GM12875 (cell line): ENCODE measurements at regions not wholly inside any gene's neighbourhood (a gene's known extent, or its start where the extent isn't known, plus 50 kb on each side); places are given as distances from the start of the nearest gene placed in this dataset.

Experiments
- H3K4me3 ChIP-seq: one replicate; pipeline ENCODE4 v1.5.1; 2011; ENCODE audit warnings: low read depth, low read length, control low read depth
- TF ChIP-seq, protein P1 (sequence below): IDR thresholded peaks from 2 replicates; pipeline ENCODE4 v1.5.1; 2011; ENCODE audit warnings: low read depth, mild to moderate bottlenecking, control low read depth, inconsistent platforms, low read length, moderate library complexity, borderline replicate concordance; ENCODE audit not compliant: insufficient read depth

DNA sequence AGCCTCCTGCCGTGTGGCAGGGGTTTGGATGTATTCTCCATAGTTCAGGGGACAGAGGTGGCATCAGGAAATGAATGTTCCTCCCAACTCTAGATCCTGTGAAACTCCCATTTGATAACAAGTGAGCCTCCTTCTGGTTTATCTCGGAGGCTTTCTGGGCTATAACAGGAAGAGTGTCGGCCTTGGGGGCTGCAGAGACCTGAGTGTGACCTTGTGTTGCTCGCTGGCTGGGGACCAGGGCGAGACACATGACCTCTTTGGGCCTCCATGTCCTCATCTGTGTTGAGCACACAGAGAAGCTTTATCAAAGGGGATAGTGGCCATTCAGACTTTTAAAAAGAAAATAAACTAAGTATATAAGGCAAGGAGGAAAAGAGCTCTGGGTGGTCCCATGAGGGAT lies 78.0 kb upstream of the SMNDC1 start:
- TF ChIP-seq, protein P1, sequence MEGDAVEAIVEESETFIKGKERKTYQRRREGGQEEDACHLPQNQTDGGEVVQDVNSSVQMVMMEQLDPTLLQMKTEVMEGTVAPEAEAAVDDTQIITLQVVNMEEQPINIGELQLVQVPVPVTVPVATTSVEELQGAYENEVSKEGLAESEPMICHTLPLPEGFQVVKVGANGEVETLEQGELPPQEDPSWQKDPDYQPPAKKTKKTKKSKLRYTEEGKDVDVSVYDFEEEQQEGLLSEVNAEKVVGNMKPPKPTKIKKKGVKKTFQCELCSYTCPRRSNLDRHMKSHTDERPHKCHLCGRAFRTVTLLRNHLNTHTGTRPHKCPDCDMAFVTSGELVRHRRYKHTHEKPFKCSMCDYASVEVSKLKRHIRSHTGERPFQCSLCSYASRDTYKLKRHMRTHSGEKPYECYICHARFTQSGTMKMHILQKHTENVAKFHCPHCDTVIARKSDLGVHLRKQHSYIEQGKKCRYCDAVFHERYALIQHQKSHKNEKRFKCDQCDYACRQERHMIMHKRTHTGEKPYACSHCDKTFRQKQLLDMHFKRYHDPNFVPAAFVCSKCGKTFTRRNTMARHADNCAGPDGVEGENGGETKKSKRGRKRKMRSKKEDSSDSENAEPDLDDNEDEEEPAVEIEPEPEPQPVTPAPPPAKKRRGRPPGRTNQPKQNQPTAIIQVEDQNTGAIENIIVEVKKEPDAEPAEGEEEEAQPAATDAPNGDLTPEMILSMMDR = no peak
- H3K4me3 ChIP-seq = no peak overlapping the region

DNA sequence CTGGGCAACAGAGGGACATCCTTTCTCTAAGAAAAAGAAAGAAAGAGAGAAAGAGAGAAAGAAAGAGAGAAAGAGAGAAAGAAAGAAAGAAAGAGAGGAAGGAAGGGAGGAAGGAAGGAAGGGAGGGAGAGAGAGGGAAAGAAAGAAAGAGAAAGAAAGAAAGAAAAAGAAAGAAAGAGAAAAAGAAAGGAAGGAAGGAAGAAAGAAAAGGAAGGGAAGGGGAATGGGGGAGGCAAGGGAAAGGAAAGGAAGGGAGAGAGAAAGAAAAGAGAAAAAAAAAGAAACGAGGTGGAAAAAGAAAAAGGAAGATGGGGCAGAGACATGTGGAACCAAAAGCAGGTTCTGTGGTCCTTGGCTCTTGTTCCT lies 82.9 kb upstream of the SMNDC1 start:
- no peak overlapping the region for H3K4me3 ChIP-seq
- TF ChIP-seq, protein P1 = no peak

DNA sequence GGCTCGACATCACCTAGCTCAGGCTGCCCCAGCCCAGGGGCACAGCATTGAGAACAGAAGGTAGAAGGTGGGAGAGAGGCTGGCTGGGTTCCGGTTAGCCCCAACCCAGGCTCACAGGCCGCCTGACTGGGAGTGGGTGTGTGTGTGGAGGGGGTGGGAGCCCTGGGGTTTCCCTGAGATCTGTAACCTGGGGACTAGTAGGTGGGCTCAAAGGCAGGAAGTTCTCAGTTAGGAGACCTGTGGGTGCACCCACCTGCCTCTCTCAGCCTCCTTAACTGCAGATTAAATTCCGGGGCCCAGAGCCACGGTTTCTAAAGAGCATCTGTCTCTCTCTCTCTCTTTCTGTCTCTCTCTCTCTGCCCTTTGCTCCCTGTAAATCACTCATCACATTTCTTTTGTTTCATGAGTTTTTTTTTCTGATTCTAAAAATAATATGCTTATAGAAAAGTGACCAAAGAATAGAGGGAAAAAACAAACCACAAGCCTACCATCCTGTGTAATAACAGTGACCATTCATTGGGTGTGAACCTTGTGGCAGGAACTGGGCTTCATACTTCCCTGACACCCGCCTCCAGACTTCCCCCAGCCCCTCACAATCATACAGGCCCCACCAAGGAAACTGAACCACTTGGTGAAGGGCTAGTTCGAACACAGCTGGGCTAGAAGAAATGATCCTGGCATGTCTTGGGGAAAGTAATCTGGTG lies 83.4 kb upstream of the SMNDC1 start:
- TF ChIP-seq, protein P1 = no peak
- H3K4me3 ChIP-seq = no peak overlapping the region

DNA sequence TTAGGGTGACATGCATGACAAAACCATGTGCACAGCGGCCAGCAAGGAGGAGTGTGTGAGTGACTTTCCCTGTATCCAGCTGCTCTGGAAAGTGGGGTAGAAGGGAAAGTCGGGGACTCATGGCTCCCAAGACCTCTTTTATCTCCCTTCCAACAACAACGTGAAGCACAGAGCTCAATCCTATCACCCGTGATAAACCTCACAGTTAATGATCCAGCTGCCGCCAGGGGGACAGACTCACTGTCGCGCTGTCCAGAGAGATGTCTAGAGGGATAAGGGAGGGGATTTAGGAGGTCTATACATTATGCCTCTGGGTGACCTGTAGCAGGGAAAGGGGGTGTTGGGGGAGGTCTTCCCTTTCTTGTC lies 84.0 kb upstream of the SMNDC1 start:
- no peak overlapping the region for H3K4me3 ChIP-seq

DNA sequence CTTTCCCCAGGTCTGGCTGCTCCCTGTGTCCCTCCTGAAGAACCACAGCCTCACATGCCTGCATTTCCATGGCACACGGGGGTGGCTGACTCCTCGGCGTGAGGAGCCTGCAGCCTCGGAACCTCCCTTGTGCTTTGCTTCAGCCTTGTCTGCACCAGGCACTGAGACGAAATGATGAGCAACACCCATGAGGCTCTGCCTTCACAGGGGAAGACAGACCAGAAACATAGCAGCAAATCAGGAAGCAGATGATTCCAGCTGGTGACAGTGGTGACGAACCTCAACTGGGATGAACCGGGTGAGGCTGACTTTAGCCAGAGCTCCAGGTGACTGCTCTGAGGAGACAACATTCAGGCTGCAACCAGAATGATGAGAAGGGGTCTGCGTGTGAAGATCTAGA lies 84.5 kb upstream of the SMNDC1 start:
- H3K4me3 ChIP-seq = no peak overlapping the region
- TF ChIP-seq, protein P1 = no peak

More for the DNA sequence above, 84.0 kb upstream of the SMNDC1 start:
- TF ChIP-seq, protein P1 = 0 out of 2 replicates have a peak, but pooled peaks have one; percentile 9

DNA sequence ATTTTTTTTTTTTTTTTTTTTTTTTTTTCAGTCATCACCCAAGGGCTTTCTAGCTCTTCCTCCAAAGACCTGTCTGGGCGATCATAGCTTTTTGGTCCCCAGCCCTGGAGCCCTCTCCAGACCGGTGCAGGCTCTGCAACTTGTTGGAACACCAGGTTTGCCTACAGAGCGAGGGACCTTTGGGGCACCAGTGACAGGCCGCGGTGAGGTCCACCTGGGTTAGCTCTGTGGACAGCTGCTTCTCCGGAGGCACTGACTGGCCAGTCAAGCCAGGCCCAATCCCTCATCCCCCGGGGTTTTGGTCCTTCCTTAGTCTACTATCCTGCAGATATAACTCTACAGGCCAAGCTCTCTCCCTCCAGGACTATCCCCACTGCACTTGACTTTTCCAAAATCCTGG lies 86.8 kb upstream of the SMNDC1 start:
- TF ChIP-seq, protein P1 = no peak
- no peak overlapping the region for H3K4me3 ChIP-seq

DNA sequence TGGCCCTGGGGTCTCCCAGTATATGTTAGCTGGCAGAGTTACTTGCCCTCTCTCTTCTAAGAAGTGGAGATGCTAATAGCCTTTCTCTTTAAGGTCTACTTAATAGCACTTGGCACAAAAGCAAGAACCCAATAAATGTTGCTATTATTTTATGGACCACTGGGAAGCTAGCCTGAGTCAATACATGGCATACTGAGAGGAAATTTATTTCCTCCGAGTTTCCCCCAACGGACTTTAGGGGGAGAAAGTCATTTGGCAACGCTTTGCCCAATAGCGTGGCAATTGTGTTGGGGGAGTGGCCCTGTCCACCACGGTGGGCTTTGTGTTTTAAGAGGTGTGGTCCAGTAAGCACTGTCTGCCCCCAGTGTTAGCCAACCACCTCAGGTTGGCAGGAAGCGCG lies 87.4 kb upstream of the SMNDC1 start:
- no peak overlapping the region for H3K4me3 ChIP-seq
- TF ChIP-seq, protein P1 = no peak
